Osteocyte (in vitro differentiated cells): ENCODE measurements at regions not wholly inside any gene's neighbourhood (a gene's known extent, or its start where the extent isn't known, plus 50 kb on each side); places are given as distances from the start of the nearest gene placed in this dataset.

Experiments
- DNase-seq: peaks from one replicate; pipeline ENCODE4 v3.0.0; 2021; ENCODE audit warnings: mixed read lengths; ENCODE audit not compliant: unreplicated experiment; ENCODE audit errors: extremely low spot score
- H3K27ac Mint-ChIP-seq: one replicate; pipeline ENCODE4 v1.8.0; 2021; ENCODE audit warnings: mild to moderate bottlenecking, mixed read lengths; ENCODE audit not compliant: unreplicated experiment
- H3K27me3 Mint-ChIP-seq: one replicate; pipeline ENCODE4 v1.8.0; 2021; ENCODE audit warnings: mixed read lengths; ENCODE audit not compliant: unreplicated experiment
- H3K36me3 Mint-ChIP-seq: one replicate; pipeline ENCODE4 v1.8.0; 2021; ENCODE audit warnings: mixed read lengths; ENCODE audit not compliant: unreplicated experiment
- H3K4me1 Mint-ChIP-seq: one replicate; pipeline ENCODE4 v1.8.0; 2021; ENCODE audit warnings: mixed read lengths; ENCODE audit not compliant: unreplicated experiment
- H3K4me3 Mint-ChIP-seq: one replicate; pipeline ENCODE4 v1.8.0; 2021; ENCODE audit warnings: mild to moderate bottlenecking, moderate library complexity, mixed read lengths; ENCODE audit not compliant: unreplicated experiment
- H3K9me3 Mint-ChIP-seq: one replicate; pipeline ENCODE4 v1.8.0; 2021; ENCODE audit warnings: mixed read lengths; ENCODE audit not compliant: unreplicated experiment
- CTCF ChIP-seq: fragments of 200-600 bp; sonication (generic); IDR thresholded peaks from 2 replicates; pipeline ENCODE4 v1.5.0; 2021; ENCODE audit warnings: antibody characterized with exemption, mild to moderate bottlenecking, moderate library complexity

DNA sequence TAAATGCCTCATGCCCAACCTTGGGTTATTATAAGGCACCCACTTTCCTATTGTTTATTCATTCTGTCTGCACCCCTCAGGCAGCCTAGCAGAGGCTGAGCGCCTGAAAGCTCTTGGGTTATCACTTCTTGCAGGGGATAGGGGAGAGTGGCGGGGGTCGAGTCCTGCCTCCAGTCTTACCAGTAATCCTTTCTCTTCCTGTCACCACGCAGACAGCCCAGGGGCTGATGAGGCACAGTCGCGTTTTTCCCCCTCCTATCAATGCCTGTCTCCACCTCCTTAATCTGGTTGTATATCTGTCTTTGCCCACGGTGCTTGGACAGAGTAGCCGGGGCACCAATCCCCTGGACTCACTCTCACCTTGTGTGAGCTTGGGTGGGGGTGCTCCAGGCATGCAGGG lies 733.1 kb downstream of the MATN1 start:
- Mint-ChIP-seq H3K4me3 (no peak overlapping the region), H3K9me3 (peaks cover 13% of the 10 kb centered on the region), H3K27me3 (no peaks in the 10 kb centered on the region), H3K27ac (no peak overlapping the region), H3K4me1 (no peaks in the 10 kb centered on the region), H3K36me3 (no peaks in the 10 kb centered on the region)
- no peak for TF ChIP-seq CTCF
- peak; percentile 70 for DNase-seq

DNA sequence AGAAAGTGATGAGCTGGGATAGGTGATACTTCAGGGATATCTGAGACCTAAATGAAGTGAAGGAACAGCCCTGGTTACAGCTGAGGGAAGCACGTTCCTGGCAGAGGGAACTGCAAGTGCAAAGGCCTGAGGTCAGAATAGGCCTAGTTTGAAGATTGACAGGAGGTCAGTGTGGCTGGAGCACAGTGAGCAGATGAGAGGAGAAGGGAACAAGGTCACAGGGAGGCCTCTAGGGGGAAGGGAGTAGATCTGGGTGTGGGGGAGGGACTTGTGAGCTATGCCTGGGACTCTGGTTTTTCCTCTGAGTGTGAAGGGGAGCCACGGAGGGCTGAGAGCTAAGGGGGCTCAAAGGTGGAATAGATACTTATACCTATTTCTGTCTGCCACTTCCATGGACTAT lies 736.4 kb downstream of the MATN1 start:
- Mint-ChIP-seq H3K27me3 (no peaks in the 10 kb centered on the region), H3K27ac (no peak overlapping the region), H3K4me3 (no peak overlapping the region), H3K9me3 (no peaks in the 10 kb centered on the region), H3K4me1 (no peaks in the 10 kb centered on the region), H3K36me3 (no peaks in the 10 kb centered on the region)
- peak; percentile 64 for DNase-seq
- TF ChIP-seq CTCF = no peak

DNA sequence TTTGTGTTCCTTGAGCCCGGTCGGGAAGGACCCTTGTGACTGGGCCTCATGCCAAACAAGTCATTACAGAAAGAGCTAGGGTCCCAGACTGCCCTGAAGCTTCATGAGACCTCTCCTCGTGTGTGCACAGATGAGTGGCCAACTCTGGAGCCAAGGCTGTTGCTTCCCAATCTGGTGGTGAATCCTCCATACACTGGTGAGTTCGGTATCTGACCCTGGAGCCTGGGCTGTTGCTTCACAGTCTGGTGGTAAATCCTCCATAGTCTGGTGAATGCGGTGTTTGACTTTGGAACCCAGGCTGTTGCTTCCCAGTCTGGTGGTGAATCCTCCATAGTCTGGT lies 737.8 kb downstream of the MATN1 start:
- H3K4me1 Mint-ChIP-seq = no peaks in the 10 kb centered on the region
- no peaks in the 10 kb centered on the region for H3K9me3 Mint-ChIP-seq
- no peak overlapping the region for H3K27ac Mint-ChIP-seq
- H3K4me3 Mint-ChIP-seq = no peak overlapping the region
- TF ChIP-seq CTCF = no peak
- H3K36me3 Mint-ChIP-seq = no peaks in the 10 kb centered on the region
- no peaks in the 10 kb centered on the region for H3K27me3 Mint-ChIP-seq
- DNase-seq = peak; percentile 72

- no peak overlapping the region for H3K27ac Mint-ChIP-seq
- TF ChIP-seq CTCF = no peak
Measured at GRCh38 chr1:29984862-29985605, 738.4 kb downstream of the MATN1 start.

GRCh38 chr1:29984166-29984861 lies 739.1 kb downstream of the MATN1 start:
- Mint-ChIP-seq H3K4me3 (no peak overlapping the region), H3K36me3 (no peaks in the 10 kb centered on the region), H3K9me3 (no peaks in the 10 kb centered on the region), H3K4me1 (no peaks in the 10 kb centered on the region), H3K27me3 (peaks cover 3% of the 10 kb centered on the region), H3K27ac (no peak overlapping the region)
- no peak for TF ChIP-seq CTCF
- DNase-seq = peak; percentile 64

More at GRCh38 chr1:29984862-29985605, 738.4 kb downstream of the MATN1 start:
- no peak overlapping the region for H3K4me3 Mint-ChIP-seq
- no peaks in the 10 kb centered on the region for H3K9me3 Mint-ChIP-seq
- no peaks in the 10 kb centered on the region for H3K4me1 Mint-ChIP-seq
- H3K27me3 Mint-ChIP-seq = peaks cover under 1% of the 10 kb centered on the region
- DNase-seq = no peak
- H3K36me3 Mint-ChIP-seq = no peaks in the 10 kb centered on the region
